GM19023 (cell line): ENCODE measurements at regions not wholly inside any gene's neighbourhood (a gene's known extent, or its start where the extent isn't known, plus 50 kb on each side); places are given as distances from the start of the nearest gene placed in this dataset.
"Not testable (repeated sequence)": the region's sequence is repeated elsewhere in the genome, so short reads cannot be mapped to it uniquely, and the experiment has no call there.

Source experiments
- ATAC-seq: cut with Tn5 transposase; IDR thresholded peaks from one replicate; pipeline ENCODE4 v1.9.1; 2021; ENCODE audit warnings: mild to moderate bottlenecking, moderate library complexity; ENCODE audit not compliant: unreplicated experiment

GRCh38 chr3:194860725-194861124 is 175.0 kb downstream of the FAM43A start:
- ATAC-seq = no peak

- ATAC-seq = no peak
Observed at GRCh38 chr3:194861375-194861774, 175.7 kb downstream of the FAM43A start.

- ATAC-seq = no peak
Observed at GRCh38 chr3:194865061-194865460, 179.4 kb downstream of the FAM43A start.

GRCh38 chr3:194865615-194866014 is 179.9 kb downstream of the FAM43A start:
- no peak for ATAC-seq

- ATAC-seq = no peak
Observed at GRCh38 chr3:194866236-194866635, 180.6 kb downstream of the FAM43A start.

- no peak for ATAC-seq
Observed at GRCh38 chr3:194867270-194867983, 181.7 kb downstream of the FAM43A start.

- no peak for ATAC-seq
Observed at GRCh38 chr3:194868831-194869230, 183.1 kb downstream of the FAM43A start.

GRCh38 chr3:194869482-194870169 is 183.9 kb downstream of the FAM43A start:
- ATAC-seq = no peak

- no peak for ATAC-seq
Observed at GRCh38 chr3:194870394-194871110, 184.9 kb downstream of the FAM43A start.

GRCh38 chr3:194871143-194871863 is 185.6 kb downstream of the FAM43A start:
- ATAC-seq = no peak

GRCh38 chr3:194871864-194872668 is 186.4 kb downstream of the FAM43A start:
- no peak for ATAC-seq

- no peak for ATAC-seq
Observed at GRCh38 chr3:194872669-194872977, 186.9 kb downstream of the FAM43A start.

GRCh38 chr3:194873474-194873873 is 187.8 kb downstream of the FAM43A start:
- not testable (repeated sequence) for ATAC-seq

- ATAC-seq = no peak
Observed at GRCh38 chr3:194874206-194874605, 188.5 kb downstream of the FAM43A start.

- ATAC-seq = no peak
Observed at GRCh38 chr3:194874783-194875182, 189.1 kb downstream of the FAM43A start.

GRCh38 chr3:194875581-194876402 is 190.1 kb downstream of the FAM43A start:
- ATAC-seq = no peak

GRCh38 chr3:194876403-194877095 is 190.9 kb downstream of the FAM43A start:
- ATAC-seq = no peak

GRCh38 chr3:194877291-194878119 is 191.8 kb downstream of the FAM43A start:
- ATAC-seq = no peak
